ENCODE measurements at regions not wholly inside any gene's neighbourhood (a gene's known extent, or its start where the extent isn't known, plus 50 kb on each side); places are given as distances from the start of the nearest gene placed in this dataset.

- Histone ChIP-seq H3K27ac (ENCODE audit: insufficient read depth, low read length) (no peak overlapping the region), H2BK15ac (ENCODE audit: low read depth, low read length) (no peak overlapping the region), H3K56ac (ENCODE audit: extremely low read depth, insufficient read depth, low read length) (no peak overlapping the region), H2AK5ac (ENCODE audit: low read depth, low read length) (no peak overlapping the region), H4K8ac (ENCODE audit: low read depth in 2 of 2, low read length in 2 of 2) (no peak overlapping the region), H3K23ac (ENCODE audit: low read depth, low read length) (no peak overlapping the region), H3K9me1 (ENCODE audit: insufficient read depth, low read length) (no peaks in the 10 kb centered on the region), H3K36me3 (ENCODE audit: control insufficient read depth, insufficient read depth, low read length) (no peaks in the 10 kb centered on the region), H3K14ac (replicated peaks; ENCODE audit: low read depth, low read length) (no peak overlapping the region), H2AFZ (replicated peaks; ENCODE audit: low read length, poor library complexity) (no peak overlapping the region), H2AK9ac (replicated peaks; ENCODE audit: low read depth, low read length, poor library complexity) (no peak overlapping the region), H3K27me3 (ENCODE audit: control insufficient read depth, insufficient read depth, low read length) (no peaks in the 10 kb centered on the region), H3K9ac (ENCODE audit: low read depth, low read length) (no peak overlapping the region), H2BK20ac (ENCODE audit: low read depth, low read length) (no peak overlapping the region), H3K9me3 (ENCODE audit: control insufficient read depth, insufficient read depth, low read length) (no peaks in the 10 kb centered on the region), H3K18ac (ENCODE audit: low read depth, low read length) (no peak overlapping the region), H3K4ac (ENCODE audit: low read depth, low read length) (no peak overlapping the region), H3K4me3 (ENCODE audit: insufficient read depth, low read depth, low read length) (no peak overlapping the region), H4K20me1 (ENCODE audit: insufficient read depth, low read length) (no peaks in the 10 kb centered on the region), H2BK120ac (ENCODE audit: low read depth, low read length) (no peak overlapping the region), H3K4me1 (ENCODE audit: control insufficient read depth, insufficient read depth, low read length) (no peaks in the 10 kb centered on the region), H2BK5ac (ENCODE audit: low read depth, low read length, poor library complexity, severe bottlenecking) (no peak overlapping the region), H3K4me2 (ENCODE audit: low read depth, low read length) (no peak overlapping the region), H4K5ac (ENCODE audit: low read depth, low read length) (no peak overlapping the region), H4K91ac (ENCODE audit: insufficient read depth, low read depth, low read length) (no peak overlapping the region), H3K79me1 (ENCODE audit: low read depth in 1 of 2, low read length in 2 of 2) (no peaks in the 10 kb centered on the region)
- intact Hi-C loops (cut with micrococcal nuclease) (loop anchor here (10.0 kb wide), 4 partner anchors 296 to 1774 kb away; no protein-coding TSS in a partner anchor), in situ Hi-C loops (cut with MboI; ENCODE audit: low sequenced_read_pairs) (loop anchor here (25.0 kb wide), 1 partner anchor 1478 kb away; no protein-coding TSS in a partner anchor), dilution Hi-C loops (cut with HindIII; ENCODE audit: low sequenced_read_pairs, unreplicated experiment) (no loop called here)
- ChIA-PET POLR2A (ENCODE audit: unreplicated experiment) (no interaction called here), CTCF (no interaction called here)
- BruUV-seq (replicated peaks), result no TSS peak
- WGBS, 2 experiments (ENCODE audit: extremely low coverage in 2 of 2, insufficient read length in 1 of 2), result no CpG with 5 or more reads among the region's 3 CpGs
- DNase-seq, result peak; percentile 41
- no peak for ATAC-seq (ENCODE audit: low read depth)
- TF ChIP-seq CEBPB (IDR thresholded peaks at IDR 0.05; ENCODE audit: low read depth, low read length) (no peak), MAFK (IDR thresholded peaks at IDR 0.05; ENCODE audit: low read depth, low read length) (no peak), MAZ (IDR thresholded peaks at IDR 0.05; ENCODE audit: borderline replicate concordance, low read depth, low read length) (no peak), FOS (IDR thresholded peaks at IDR 0.05; ENCODE audit: low read depth, low read length) (no peak), USF2 (IDR thresholded peaks at IDR 0.05; ENCODE audit: low read depth, low read length) (no peak), SMC3 (IDR thresholded peaks at IDR 0.05; ENCODE audit: low read depth, low read length) (no peak), RFX5 (IDR thresholded peaks at IDR 0.05; ENCODE audit: low read depth, low read length) (no peak), RCOR1 (IDR thresholded peaks at IDR 0.05; ENCODE audit: insufficient replicate concordance, low read length) (no peak), POLR2A (IDR thresholded peaks at IDR 0.05; ENCODE audit: low read depth, low read length) (no peak), MXI1 (IDR thresholded peaks at IDR 0.05; ENCODE audit: borderline replicate concordance, low read depth, low read length) (no peak), BHLHE40 (IDR thresholded peaks at IDR 0.05; ENCODE audit: low read depth, low read length) (no peak), RAD21 (IDR thresholded peaks at IDR 0.05; ENCODE audit: low read length) (no peak), CTCF (conservative IDR thresholded peaks at IDR 0.05; ENCODE audit: low read depth, low read length) (no peak), NFE2L2 (IDR thresholded peaks at IDR 0.05; ENCODE audit: low read depth, low read length) (no peak), CHD1 (IDR thresholded peaks at IDR 0.05; ENCODE audit: low read depth, low read length) (no peak), ELK1 (IDR thresholded peaks at IDR 0.05; ENCODE audit: borderline replicate concordance, low read depth, low read length) (no peak)
These were observed 2743.3 kb upstream of the PCDH20 start for GRCh38 chr13:64158908-64159307.
